COR-L47 (cell line): ENCODE measurements at regions not wholly inside any gene's neighbourhood (a gene's known extent, or its start where the extent isn't known, plus 50 kb on each side); places are given as distances from the start of the nearest gene placed in this dataset.

Experiments used
- DNase-seq: peaks from one replicate; lab custom pipeline; 2025; lab: John Stamatoyannopoulos, UW

DNA sequence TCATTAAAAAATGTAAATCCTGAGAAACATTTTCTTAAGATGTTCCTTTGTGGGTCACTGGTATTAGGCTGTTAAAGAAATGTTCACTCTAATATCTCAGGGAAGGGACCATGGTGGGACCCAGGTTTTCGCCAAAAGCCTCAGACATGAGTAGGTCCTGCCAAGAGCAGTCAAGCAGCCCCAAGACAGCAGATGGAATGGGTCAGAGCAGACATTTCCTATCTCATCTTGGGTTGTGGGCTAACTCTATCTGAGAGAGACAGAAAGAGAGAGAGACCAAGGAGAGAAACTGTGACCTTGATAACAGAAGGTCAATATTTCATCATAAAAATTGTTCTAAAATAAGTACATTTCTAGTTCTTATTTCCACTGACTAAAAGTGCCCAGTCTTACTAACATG, 661.7 kb downstream of the TSN start:
- no peak for DNase-seq

DNA sequence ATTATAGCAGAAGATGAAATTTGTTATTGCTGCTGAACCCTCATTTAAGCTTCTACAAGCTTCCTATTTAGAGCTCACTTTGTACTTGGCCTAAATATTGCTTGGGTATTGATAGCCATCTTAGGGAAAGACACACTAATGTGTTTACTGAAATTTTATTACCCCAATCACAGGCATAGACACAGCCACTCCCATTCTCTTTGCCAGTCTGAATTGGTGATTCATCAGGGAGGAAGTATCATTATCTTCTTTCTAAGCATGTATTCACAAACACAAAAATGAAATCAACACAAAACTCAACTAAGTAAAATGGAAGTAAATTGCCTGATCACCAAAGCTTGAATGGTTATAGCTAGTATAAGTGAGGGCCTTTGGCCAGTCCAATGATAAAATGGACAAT, 666.3 kb downstream of the TSN start:
- DNase-seq = no peak

DNA sequence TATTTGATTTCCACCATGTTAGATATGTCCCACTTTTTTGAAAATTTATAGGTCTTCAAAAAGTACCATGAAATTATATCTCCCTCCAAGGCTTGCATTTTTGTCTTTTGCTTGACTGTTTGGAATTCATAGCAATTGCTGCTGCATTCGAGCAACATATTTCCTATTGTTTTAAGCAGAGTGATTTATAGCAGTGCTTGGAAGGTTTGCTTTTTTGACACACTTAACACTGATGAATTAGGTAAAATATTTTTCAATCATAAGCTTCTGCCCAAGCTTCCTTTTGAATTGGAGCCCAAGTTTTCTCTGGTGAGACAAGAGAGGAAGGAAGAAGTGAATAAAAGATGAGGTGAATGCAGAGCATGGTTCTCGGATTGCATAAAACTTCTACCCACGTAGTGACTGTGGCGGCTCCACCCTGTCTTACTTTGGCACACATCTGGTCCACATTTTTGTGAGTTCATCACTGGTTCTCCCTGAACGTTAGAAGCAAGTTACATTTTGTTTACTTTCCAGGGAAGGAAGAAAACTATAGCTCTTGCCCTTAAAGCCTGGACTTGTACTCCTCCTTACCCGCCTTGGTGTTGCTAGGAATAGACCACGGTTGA, 667.0 kb downstream of the TSN start:
- no peak for DNase-seq

DNA sequence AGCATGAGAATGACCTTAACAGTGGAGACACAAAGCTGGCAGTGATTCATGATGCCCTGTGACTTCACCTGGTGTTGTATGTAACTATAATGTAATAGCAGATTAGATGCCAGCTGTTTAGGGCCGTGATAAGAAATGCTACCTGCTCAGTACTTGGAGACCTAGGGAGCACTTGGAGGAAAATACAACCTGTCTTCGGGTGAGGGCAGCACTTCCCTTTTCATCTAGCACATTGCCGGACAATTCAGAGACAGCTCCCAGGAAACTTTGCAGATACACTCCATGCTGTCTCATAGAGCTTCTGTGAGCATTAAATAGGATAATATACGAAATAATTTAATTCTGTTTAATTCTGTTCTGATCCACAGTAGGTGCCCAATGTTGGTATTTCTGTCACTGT, 668.5 kb downstream of the TSN start:
- DNase-seq = no peak

DNA sequence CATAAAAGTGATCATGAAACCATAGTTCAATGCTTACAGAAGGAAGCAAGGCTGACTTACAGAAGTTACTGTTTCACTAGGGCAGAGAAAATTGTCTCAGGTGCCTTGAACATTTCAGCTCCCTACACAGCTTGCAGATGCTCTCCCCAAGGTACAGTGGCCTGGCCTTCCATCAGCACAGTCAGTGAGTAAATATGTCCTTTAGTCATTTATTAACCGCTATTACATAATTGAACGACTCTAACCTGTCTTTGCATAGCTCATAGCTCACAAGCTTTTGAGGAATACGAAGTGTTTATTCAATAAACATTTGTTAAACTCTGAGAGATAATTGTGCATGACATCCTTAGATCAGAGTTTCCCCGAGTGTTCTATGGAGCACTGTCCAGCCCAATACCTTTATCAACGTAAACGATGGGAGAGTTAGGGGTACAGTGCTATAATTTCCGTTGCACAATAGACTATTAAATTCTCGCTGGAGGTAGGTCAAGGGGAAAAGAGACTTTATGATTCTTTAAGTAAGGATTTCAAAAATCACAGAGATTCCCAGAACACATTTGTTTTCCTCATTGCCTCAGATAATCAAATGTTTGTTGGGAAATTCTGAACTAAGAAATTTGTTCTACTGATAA, 677.8 kb downstream of the TSN start:
- no peak for DNase-seq

DNA sequence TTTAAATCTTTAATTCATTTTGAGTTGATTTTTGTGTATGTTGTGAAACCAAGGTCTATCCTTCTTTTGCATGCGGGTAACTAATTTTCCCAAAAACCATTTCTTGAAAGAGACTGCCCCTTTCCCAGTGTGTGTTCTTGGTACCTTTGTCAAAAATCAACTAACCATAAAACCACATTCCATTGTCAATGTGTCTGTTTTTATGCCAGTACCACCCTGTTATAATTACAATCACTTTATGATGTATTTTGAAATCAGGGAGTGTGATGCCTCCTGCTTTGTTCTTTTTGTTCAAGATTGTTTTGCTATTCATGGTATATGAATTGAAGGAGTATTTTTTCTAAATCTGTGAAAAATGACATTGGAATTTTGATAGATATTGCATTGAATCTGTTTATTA, 689.6 kb downstream of the TSN start:
- no peak for DNase-seq

DNA sequence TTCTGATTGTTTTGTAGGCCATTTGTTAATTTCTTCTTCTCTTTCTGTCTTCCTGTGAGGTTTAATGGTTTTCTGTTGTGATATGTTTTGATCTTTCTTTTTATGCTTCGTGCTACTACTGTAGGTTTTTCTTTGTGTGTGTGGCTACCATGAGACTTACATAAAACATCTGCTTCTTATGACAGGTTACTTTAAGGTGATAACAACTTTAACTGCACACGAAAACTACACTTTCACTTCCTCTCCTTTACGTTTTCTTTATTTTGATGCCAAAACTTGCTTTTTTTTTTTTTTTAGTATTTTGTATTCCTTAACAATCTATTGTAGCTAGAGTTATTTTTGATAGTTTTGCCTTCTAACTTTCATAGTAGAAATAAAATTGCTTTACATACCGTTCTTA, 691.3 kb downstream of the TSN start:
- no peak for DNase-seq

DNA sequence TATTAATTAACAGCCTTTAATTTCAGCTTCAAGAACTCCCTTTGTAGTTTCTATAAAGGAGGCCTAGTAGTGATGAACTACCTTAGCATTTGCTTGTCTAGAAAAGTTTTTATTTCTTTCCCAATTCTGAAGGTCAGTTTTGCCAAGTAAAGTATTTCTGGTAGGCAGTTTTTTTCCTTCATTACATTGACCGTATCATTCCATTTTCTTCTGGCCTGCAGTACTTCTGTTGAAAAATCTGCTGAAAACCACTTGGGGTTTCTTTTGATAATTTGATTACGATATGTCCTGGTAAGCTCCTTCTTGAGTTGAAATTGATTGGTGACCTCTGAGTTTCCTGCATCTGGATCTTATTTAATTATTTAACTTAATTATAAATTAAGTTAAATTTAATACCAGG, 691.8 kb downstream of the TSN start:
- DNase-seq = no peak

DNA sequence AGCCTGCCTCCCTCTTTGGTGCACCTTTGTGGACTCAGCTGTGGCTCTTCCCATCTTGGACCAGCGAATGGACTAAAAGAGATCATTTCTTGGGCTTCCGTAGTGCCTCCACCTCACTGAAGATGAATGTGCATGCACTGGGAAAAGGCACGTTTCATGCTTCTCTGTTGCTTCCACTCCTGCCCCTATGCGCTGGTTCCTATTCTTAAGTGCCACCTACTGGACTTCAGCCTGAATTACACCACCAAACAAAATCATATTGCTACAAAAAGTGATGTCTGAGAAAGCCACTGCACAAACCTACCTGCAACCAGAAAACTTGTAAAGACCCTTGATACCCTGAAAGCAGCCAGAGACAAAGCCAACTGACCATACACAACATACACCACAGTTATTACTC, 695.6 kb downstream of the TSN start:
- DNase-seq = peak; percentile 31

DNA sequence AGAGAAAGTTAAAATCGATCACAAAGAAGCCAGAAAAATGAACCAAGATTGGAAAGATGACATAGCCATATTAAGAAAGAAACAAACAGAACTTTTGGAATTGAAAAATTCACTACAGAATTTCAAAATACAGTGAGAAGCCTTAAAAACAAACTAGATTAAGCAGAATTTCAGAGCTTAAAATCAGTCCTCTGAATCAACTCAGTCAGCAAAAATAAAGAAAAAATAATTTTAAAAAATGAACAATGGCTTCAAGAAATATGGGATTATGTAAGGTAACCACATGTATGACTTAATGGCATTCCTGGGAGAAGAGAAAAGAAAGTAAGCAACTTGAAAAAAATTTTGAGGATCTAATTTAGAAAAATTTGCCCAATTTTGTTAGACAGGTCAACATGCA, 696.2 kb downstream of the TSN start:
- no peak for DNase-seq

DNA sequence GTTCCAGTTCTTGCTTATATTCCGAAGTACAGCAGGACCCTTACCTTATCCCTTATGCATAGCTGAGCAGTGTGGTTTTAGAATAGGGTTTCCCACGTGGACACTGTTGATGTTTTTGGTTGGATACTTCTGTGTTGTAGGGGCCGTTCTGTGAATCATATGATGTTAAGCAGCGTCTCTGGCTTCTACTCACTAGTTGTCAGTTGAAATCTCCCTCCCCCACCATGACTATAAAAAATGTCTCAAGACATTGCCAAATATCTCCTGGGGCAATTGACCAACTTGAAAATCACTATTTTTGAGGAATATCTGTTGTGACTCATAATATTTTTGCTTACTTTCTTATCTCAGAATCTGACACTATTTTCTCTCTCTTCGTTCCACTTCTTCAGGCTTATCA, 713.7 kb downstream of the TSN start:
- DNase-seq = no peak

DNA sequence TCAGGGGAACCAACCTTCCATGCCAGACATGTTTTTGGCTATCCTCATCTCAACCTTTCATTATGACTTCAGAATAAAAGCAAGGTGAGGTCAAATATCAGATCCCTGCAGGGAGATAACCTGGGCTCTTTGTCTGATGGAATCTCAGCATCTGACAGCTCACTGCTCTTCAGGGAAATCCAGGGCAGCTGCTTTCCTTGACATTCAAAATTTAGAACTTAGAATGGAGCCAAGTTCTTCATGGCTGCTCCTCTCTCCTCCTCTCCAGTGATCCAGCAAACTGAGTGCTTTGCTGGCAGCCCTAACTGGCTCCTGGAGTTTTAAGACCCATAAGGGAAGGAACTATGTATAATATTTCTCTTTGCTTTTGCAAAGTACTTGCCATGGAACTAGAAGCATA, 716.3 kb downstream of the TSN start:
- DNase-seq = no peak

DNA sequence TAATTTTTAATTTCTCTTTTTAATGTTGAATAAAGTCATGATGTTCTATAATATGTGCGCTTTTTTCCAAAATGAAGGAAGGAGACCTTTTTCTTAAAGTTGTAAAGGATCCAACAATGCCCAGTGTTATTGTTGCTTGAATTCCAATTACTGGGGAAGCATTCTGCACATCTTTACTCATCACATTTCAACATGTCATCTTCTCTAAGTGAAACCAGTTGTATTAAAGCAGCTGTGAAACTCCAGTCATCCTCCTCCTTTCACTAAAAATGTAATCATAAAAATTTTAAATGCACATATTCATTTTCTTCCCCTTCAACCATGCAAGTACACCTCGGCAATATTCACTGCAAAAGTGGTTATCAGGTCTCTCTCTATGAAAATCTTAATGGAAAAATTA, 722.7 kb downstream of the TSN start:
- no peak for DNase-seq

DNA sequence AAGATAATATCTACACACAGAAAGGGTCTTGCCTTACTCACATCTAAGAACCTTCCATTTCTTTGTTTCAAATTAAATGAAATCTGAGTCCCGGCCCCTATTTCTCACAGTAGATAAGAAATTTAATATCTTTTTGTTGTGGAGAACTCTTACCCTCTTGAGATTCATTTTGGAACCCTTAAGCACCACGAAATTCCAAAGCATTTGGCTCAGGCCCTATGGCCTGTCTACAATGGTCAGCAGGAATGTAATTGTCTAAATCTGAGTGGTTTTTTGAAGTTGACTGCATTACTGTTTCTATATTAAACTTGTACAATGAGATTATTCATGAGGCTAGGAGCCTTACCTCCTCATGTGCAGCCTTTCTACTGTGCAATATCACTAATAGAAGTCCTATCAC, 723.3 kb downstream of the TSN start:
- DNase-seq = no peak

DNA sequence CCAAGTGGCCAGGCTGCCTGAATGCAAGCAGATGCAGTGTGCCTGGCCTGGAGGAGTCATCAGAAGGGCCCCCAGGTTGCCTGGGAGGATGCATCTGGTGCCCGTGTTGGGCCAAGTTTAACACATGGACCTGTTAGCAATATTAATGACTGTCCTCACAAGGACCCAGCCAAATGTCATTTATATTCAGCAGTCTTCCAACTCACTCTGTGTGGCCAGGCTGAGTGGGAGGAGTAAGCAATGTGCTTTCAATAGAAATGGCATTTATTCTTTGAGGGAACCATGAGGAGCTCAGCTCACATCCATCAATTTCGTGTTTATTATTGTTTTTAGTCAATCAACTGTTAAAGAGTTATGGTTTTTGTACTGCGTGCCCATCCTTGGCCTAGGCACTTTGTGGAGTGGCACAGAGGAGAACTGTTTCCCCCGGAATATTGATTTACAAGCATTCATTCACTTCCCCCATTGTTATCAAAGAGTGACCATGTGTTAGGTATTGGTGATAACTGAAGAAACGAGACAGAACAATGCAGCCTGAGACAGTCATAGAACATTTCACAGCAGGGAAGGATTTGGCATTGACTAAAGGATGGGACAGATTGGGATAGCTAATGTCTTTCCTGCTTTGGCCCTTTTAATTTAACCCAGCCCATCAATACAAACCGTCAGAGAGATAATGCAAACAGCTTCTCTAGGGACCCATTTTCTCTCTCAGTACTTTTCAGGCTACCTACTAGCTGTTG, 725.2 kb downstream of the TSN start:
- DNase-seq = no peak

DNA sequence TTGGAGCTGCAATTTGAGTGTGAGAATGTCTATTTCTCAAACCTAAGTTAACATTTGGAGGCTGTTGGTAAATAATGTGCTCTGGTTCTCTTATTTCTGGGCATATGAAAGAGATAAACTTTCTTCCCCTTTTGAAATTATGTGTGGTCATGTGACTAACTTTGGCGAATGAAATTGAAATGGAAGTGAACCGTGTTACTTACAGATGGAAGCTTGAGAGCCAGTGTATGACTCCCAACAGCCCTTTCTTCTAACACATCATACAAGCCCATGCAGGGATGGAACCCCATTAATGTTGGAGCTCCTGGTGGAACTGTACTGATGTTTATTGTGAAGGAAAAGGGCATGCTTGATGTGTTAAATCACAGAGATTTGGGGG, 725.8 kb downstream of the TSN start:
- no peak for DNase-seq

DNA sequence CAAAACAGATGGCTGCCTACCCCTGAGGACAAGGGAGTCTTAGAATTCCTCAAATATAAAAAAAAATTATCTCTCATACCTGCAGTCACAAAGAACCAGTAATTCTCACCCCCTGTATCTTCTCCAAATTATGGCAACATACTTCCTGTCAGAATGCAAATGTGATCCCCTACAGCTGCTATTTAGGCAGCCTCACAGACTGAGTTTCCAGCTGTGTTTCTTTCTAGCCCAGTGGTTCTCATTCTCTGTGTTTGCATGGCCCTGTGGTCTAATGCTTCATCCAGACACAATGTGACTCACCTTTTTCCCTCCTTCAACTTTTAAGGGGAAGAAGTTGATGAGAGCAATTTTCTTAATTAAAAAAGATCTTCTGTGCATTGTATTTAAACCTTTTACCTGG, 726.3 kb downstream of the TSN start:
- DNase-seq = peak; percentile 9

DNA sequence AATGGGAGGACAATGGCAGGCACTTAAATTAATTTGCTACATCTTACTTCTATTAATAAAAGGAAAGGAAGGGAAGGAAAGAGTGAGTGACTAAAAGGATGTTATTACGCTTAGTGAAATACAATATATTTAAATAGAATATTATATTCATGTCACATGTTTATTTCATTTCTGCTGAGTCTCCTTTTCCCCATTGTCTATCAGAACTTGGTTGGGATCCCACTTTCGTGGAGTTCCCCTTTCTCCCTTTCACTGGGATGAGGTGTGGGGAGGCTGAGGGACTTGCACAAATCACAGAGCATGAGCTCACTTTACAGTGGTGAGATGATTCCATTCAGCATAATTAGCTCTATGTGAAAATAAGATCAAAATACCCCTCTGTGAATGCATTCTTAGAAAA, 730.6 kb downstream of the TSN start:
- no peak for DNase-seq

DNA sequence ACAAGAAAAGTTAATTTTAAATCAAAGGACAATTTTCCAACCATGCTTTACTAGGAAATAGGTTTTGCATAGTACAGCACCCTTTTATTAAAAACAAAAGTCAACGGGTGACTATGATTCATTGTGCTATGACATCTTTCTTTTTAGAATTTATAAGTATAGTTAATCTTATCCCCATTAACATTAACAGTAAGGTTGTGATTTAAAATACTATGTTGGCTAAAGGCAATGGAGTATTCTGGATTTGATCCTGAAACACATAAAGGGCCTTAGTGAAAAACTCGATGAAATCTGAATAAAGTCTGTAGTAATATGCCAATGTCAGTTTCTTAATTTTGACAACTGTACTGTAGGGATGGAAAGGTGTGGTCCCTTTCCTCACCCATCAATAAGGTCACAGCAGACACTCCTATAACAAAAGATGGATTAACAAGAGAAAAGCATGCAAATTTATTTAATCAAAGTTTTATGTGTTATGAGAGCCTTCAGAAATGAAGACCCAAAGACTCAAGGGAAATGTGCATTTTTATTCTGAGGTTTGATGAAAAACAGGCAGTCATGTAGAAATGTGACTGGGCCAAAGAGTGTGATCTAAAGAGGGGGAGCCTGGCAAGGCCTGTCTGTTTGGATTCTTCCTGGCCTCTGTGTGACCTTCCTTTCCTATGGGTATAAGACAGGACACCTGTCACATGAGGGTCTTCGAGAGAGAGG, 731.4 kb downstream of the TSN start:
- DNase-seq = no peak

DNA sequence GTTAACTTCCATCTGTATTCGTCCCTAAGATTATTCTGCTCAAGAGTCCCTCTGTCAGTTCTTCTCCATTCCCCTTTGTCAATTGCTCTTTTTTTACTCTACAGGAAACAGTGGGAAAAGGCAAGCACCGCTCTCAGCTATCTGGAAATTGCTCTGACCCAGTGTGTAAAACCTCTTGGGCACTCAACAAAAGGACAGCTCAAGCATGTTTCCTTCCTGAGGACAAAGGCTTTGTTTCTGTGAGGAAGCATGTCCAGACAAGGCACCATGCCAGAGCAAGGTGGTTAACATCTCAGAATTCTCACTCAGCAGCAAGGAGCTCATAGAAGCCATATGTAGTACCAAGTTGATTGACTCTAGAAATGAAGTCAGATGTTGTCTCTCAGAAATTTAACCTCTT, 735.6 kb downstream of the TSN start:
- no peak for DNase-seq

DNA sequence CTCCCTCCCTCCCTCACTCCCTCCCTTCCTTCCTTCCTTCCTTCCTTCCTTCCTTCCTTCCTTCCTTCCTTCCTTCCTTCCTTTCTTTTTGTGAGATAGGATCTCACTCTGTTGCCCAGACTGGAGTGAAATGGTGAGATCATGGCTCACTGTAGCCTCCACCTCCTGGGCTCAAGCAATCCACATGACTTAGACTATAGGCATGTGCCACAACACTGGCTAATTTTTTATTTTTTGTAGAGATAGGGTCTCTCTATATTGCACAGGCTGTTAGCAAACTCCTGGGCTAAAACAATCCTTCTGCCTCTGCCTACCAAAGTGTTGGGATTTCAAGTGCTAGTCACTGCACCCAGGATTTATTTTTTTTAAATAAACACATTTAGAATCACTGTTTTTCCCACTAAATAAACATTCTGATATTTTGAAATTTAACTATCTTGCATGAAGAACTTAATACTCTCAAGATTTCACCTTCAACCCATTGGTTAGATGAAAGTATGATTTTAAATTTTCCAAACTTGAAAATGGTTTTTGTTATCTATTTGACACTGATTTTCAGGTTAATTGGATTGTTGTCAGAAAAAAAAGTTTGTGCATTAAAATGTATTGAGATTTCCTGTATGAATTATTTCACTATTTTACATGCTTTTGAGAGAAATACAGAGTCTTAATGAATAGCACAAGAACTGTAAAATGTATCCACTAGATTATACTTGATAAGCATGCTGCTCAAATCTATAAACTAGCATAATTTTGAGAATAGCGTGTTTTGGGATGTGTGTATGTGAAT, 745.1 kb downstream of the TSN start:
- no peak for DNase-seq

DNA sequence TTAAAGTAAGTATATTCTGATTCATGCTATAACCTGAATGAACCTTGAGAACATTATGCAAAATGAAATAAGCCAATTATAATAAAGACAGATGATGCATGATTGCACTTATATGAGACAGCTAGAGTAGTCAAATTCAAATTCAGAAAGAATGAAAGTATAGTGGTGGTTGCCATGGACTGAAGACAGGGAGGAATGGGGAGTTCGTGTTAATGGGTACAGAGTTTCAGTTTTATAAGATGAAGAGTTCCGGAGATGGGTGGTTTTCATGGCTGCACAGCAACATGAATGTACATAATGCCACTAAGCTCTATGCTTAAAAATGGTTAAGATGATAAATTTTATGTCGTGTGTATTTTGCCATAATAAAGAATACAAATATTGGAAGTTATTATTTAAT, 751.2 kb downstream of the TSN start:
- DNase-seq = no peak
